K562 (cell line): ENCODE measurements at regions not wholly inside any gene's neighbourhood (a gene's known extent, or its start where the extent isn't known, plus 50 kb on each side); places are given as distances from the start of the nearest gene placed in this dataset.

ENCODE experiments used
- ATAC-seq: fragments of 200-7000 bp; cut with Tn5 transposase; 3 replicates; pipeline ENCODE4 v1.9.1; 2020; ENCODE audit warnings: moderate library complexity
- BruUV-seq: library from RNA; stranded (reverse); fragments of 400-500 nt; replicated peaks from 2 replicates; lab custom pipeline; 2021; lab: Mats Ljungman, UMichigan
- CTCF ChIA-PET: fragments of 300-600 bp; formaldehyde crosslinking; extraction: SDS; loops from one replicate; lab custom pipeline; 2021; ENCODE audit warnings: low intra/inter-chr PET ratio; lab: Yijun Ruan, JAX
- POLR2A ChIA-PET: fragments of 300-600, 350-650 bp; sonication (Branson Sonifier 250); formaldehyde crosslinking; extraction: SDS; loops from one replicate; lab custom pipeline; 2021; ENCODE audit warnings: antibody characterized with exemption, inconsistent platforms; lab: Yijun Ruan, JAX
- DNase-seq, 4 experiments: peaks; one replicate each; pipeline versions ENCODE4 v3.0.0 to v3.0.0-alpha.2; 2011 to 2018; ENCODE audit warnings: low spot score in 3 of 4, mixed read lengths in 3 of 4; ENCODE audit errors: extremely low read depth in 1 of 4
- FAIRE-seq: peaks from 2 replicates; lab custom pipeline; 2011; peaks lifted over from hg19 to GRCh38; lab: Jason Lieb, UNC
- H2AFZ ChIP-seq: 2 replicates; pipeline ENCODE4 v1.6.0; 2011; ENCODE audit warnings: low read depth, low read length, control low read depth, inconsistent platforms
- H3K27ac ChIP-seq: fragments of 200-600 bp; 3 replicates; pipeline ENCODE4 v1.8.0; 2011; ENCODE audit warnings: low read depth, mild to moderate bottlenecking, control low read depth, inconsistent platforms, low read length, moderate library complexity, mixed read lengths; ENCODE audit errors: extremely low read depth
- H3K27me3 ChIP-seq, 2 experiments: fragments of 300-600 bp in 1 of 2; 2 replicates in 1 of 2; 3 replicates in 1 of 2; pipeline versions ENCODE4 v1.6.0 to v1.8.0; 2011; ENCODE audit warnings: inconsistent platforms in 2 of 2, low read length in 2 of 2, mild to moderate bottlenecking in 1 of 2, mixed read lengths in 1 of 2, moderate library complexity in 1 of 2; ENCODE audit not compliant: control insufficient read depth in 2 of 2, insufficient read depth in 2 of 2
- H3K36me3 ChIP-seq: fragments of 300-600 bp; 3 replicates; pipeline ENCODE4 v1.8.0; 2011; ENCODE audit warnings: mild to moderate bottlenecking, low read length, inconsistent platforms; ENCODE audit not compliant: control insufficient read depth, insufficient read depth
- H3K4me1 ChIP-seq, 2 experiments: fragments of 200-600 bp in 1 of 2; replicated peaks in 1 of 2; 2 replicates in 1 of 2; 3 replicates in 1 of 2; pipeline versions ENCODE4 v1.5.1 to v1.8.0; 2011; ENCODE audit warnings: inconsistent platforms in 2 of 2, low read length in 2 of 2, mild to moderate bottlenecking in 1 of 2, mixed read lengths in 1 of 2, moderate library complexity in 1 of 2; ENCODE audit not compliant: control insufficient read depth in 2 of 2, insufficient read depth in 2 of 2
- H3K4me2 ChIP-seq: 2 replicates; pipeline ENCODE4 v1.6.1; 2011; ENCODE audit warnings: low read length, control low read depth, inconsistent platforms, mixed read lengths; ENCODE audit not compliant: insufficient read depth
- H3K4me3 ChIP-seq: fragments of 200-600 bp; sonication (generic), shearing (Covaris generic); 2 replicates; pipeline ENCODE4 v1.5.1; 2016; ENCODE audit warnings: control low read depth, inconsistent platforms
- H3K79me2 ChIP-seq: fragments of 200-600 bp; 3 replicates; pipeline ENCODE4 v1.8.0; 2011; ENCODE audit warnings: low read length, inconsistent platforms; ENCODE audit not compliant: control insufficient read depth, insufficient read depth
- H3K9ac ChIP-seq, 2 experiments: 2 replicates each; pipeline versions ENCODE4 v1.6.0 to v1.6.1; 2011; ENCODE audit warnings: low read depth in 2 of 2, low read length in 2 of 2, control low read depth in 1 of 2, inconsistent platforms in 1 of 2, mild to moderate bottlenecking in 1 of 2, mixed read lengths in 1 of 2; ENCODE audit not compliant: insufficient read depth in 1 of 2
- H3K9me1 ChIP-seq: one replicate; pipeline ENCODE4 v1.6.0; 2011; ENCODE audit warnings: inconsistent platforms, mild to moderate bottlenecking, low read length, moderate library complexity; ENCODE audit not compliant: control insufficient read depth, insufficient read depth
- H3K9me3 ChIP-seq: replicated peaks from 2 replicates; pipeline ENCODE4 v1.5.1; 2011; ENCODE audit warnings: low read depth, low read length, inconsistent platforms; ENCODE audit not compliant: control insufficient read depth, insufficient read depth
- H4K20me1 ChIP-seq: replicated peaks from 2 replicates; pipeline ENCODE4 v1.6.1; 2011; ENCODE audit warnings: low read length, inconsistent platforms, mixed read lengths; ENCODE audit not compliant: control insufficient read depth, insufficient read depth
- CHD7 ChIP-seq: fragments of 200-600 bp; sonication (generic); IDR thresholded peaks from one replicate; pipeline ENCODE4 v1.6.1; 2012; ENCODE audit warnings: mild to moderate bottlenecking, low read depth, low read length, inconsistent platforms
- EHMT2 ChIP-seq: fragments of 450-650 bp; IDR thresholded peaks from 2 replicates; pipeline ENCODE4 v1.6.1; 2018; ENCODE audit warnings: antibody characterized with exemption
- PURB ChIP-seq: sonication (generic); formaldehyde crosslinking; IDR thresholded peaks from 2 replicates; pipeline ENCODE4 v1.9.0; 2021; ENCODE audit warnings: low read depth, mild to moderate bottlenecking, missing genetic modification reagents
- RHOXF2B ChIP-seq: fragments of 250-450 bp; sonication (Bioruptor Pico); conservative IDR thresholded peaks from 2 replicates; pipeline ENCODE4 v1.5.1; 2021
- RNF2 ChIP-seq: sonication (generic); IDR thresholded peaks from 2 replicates; pipeline ENCODE4 v1.6.1; 2016
- SMAD3 ChIP-seq: fragments of 450-650 bp; formaldehyde crosslinking; conservative IDR thresholded peaks from 2 replicates; pipeline ENCODE4 v1.4.0; 2020; ENCODE audit warnings: mild to moderate bottlenecking
- TEAD1 ChIP-seq, 2 experiments: fragments of 450-650 bp in 1 of 2; sonication (generic) in 1 of 2; formaldehyde crosslinking; IDR thresholded peaks; 2 replicates each; pipeline versions ENCODE4 v1.4.0 to v1.8.0; 2020 to 2022; ENCODE audit warnings: mild to moderate bottlenecking in 2 of 2, missing genetic modification reagents in 1 of 2
- TRIM24 ChIP-seq, 2 experiments: fragments of 450-650 bp; IDR thresholded peaks; 2 replicates each; pipeline ENCODE4 v1.6.1; 2016
- ZBTB26 ChIP-seq: fragments of 450-650 bp; formaldehyde crosslinking; IDR thresholded peaks from 2 replicates; pipeline ENCODE4 v1.4.0; 2022; ENCODE audit warnings: missing genetic modification characterization
- ZNF699 ChIP-seq: fragments of 250-450 bp; sonication (Bioruptor Pico); IDR thresholded peaks from 2 replicates; pipeline ENCODE4 v1.8.0; 2021; ENCODE audit warnings: mild to moderate bottlenecking, moderate library complexity; ENCODE audit not compliant: insufficient replicate concordance
- ZSCAN32 ChIP-seq: fragments of 450-650 bp; formaldehyde crosslinking; IDR thresholded peaks from 2 replicates; pipeline ENCODE4 v1.4.0; 2020; ENCODE audit warnings: mild to moderate bottlenecking, moderate library complexity
- in situ Hi-C: fragments of 300-500 bp; cut with MboI; formaldehyde crosslinking; loops from 4 replicates; pipeline ENCODE4 v1.15.0; 2018; ENCODE audit warnings: inconsistent platforms, mixed read lengths
- intact Hi-C: fragments of 100-400 bp; cut with micrococcal nuclease; formaldehyde crosslinking; loops from 2 replicates; pipeline ENCODE4 v1.14.2; 2022

- TF ChIP-seq ZSCAN32 (no peak), ZBTB26 (CRISPR knock-in tag) (no peak), SMAD3 (no peak), RNF2 (no peak)
Observed at GRCh38 chr5:89916131-89916530, 493.4 kb downstream of the CETN3 start (continued).

- DNase-seq (no peak), FAIRE-seq (no peak), ATAC-seq (no peak)
- no peaks in the 10 kb centered on the region for H3K27me3 ChIP-seq
- H3K4me1 ChIP-seq, result no peaks in the 10 kb centered on the region
- intact Hi-C loops, result no loop called here
- no peaks in the 10 kb centered on the region for H3K9me1 ChIP-seq
- no peaks in the 10 kb centered on the region for H3K36me3 ChIP-seq
- no peaks in the 10 kb centered on the region for H3K79me2 ChIP-seq
- H3K4me2 ChIP-seq, result no peak overlapping the region
- no peak overlapping the region for H3K27ac ChIP-seq
- POLR2A ChIA-PET, result no interaction called here
- BruUV-seq, result no TSS peak
- no peak overlapping the region for H2AFZ ChIP-seq
- H4K20me1 ChIP-seq, result no peaks in the 10 kb centered on the region
- in situ Hi-C loops, result no loop called here
- CTCF ChIA-PET, result no interaction called here
- no peak overlapping the region for H3K4me3 ChIP-seq
- no peaks in the 10 kb centered on the region for H3K9me3 ChIP-seq
- no peak overlapping the region for H3K9ac ChIP-seq
- TF ChIP-seq PURB (CRISPR knock-in tag) (no peak), ZNF699 (no peak), RHOXF2B (no peak), TEAD1 (CRISPR knock-in tag; IDR thresholded peaks at IDR 0.05) (no peak), TRIM24 (IDR thresholded peaks at IDR 0.05) (no peak), CHD7 (no peak), EHMT2 (no peak)
Observed at GRCh38 chr5:89908876-89909275, 500.7 kb downstream of the CETN3 start.
